ENCODE measurements at regions not wholly inside any gene's neighbourhood (a gene's known extent, or its start where the extent isn't known, plus 50 kb on each side); places are given as distances from the start of the nearest gene placed in this dataset.

DNA sequence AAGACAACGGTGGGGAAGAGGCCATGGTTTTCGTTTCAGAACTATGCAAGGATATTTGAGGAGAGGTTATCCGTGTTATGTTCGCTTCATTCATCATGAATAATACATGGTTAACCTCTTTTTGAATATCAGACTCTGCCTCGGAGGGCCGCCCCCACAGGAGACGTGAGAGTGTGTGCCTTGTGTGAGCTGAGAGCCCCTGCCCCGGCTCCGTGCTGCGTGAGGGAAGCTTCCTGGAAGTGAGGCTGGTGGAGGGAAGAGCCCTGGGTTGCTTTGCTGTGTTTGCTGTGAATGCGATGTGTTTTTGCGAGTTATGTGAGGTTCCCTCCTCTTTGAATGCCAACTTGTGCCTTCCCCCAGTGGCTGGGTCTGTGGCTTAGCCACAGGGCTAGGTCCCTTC, 146.0 kb upstream of the RTL1 start:
- no peak overlapping the region for H2AK5ac ChIP-seq (ENCODE audit: low read length, severe bottlenecking)
- no peak overlapping the region for H4K8ac ChIP-seq (ENCODE audit: low read length)
- no peak overlapping the region for H3K4me2 ChIP-seq (ENCODE audit: low read length, poor library complexity, severe bottlenecking)
- 85% methylated on average over 12 of the region's 12 CpGs for WGBS
- H3K27me3 ChIP-seq (ENCODE audit: control insufficient read depth in 1 of 2, insufficient read depth in 1 of 2, low read length in 2 of 2) = no peaks in the 10 kb centered on the region
- no peak overlapping the region for H3K4ac ChIP-seq (ENCODE audit: low read depth in 1 of 2, low read length in 2 of 2)
- no peak overlapping the region for H2BK15ac ChIP-seq (ENCODE audit: low read depth, poor library complexity, severe bottlenecking)
- H3K36me3 ChIP-seq (ENCODE audit: control insufficient read depth in 1 of 2, insufficient read depth in 2 of 2, low read depth in 1 of 2, low read length in 2 of 2) = peaks cover 4 to 100% of the 10 kb centered on the region in 2 experiments
- H2BK120ac ChIP-seq (ENCODE audit: low read depth, low read length) = no peak overlapping the region
- no peak overlapping the region for H2BK12ac ChIP-seq (ENCODE audit: low read length in 2 of 2)
- H3K14ac ChIP-seq (ENCODE audit: low read length in 2 of 2) = no peak overlapping the region
- H4K91ac ChIP-seq (ENCODE audit: low read length) = no peak overlapping the region
- H3K9ac ChIP-seq (ENCODE audit: low read length) = no peak overlapping the region
- no peak overlapping the region for H2BK5ac ChIP-seq (ENCODE audit: low read depth, low read length, poor library complexity, severe bottlenecking)
- H3K79me1 ChIP-seq (replicated peaks; ENCODE audit: low read length, poor library complexity, severe bottlenecking) = no peaks in the 10 kb centered on the region
- no peaks in the 10 kb centered on the region for H3K9me3 ChIP-seq (ENCODE audit: control insufficient read depth, low read length)
- no peak overlapping the region for H2AFZ ChIP-seq (ENCODE audit: low read depth, low read length)
- H3K4me3 ChIP-seq (ENCODE audit: insufficient read depth in 1 of 2, low read depth in 1 of 2, low read length in 2 of 2) = no peak overlapping the region
- no peaks in the 10 kb centered on the region for H3K4me1 ChIP-seq (ENCODE audit: control insufficient read depth, insufficient read depth, low read depth, low read length)
- H3K18ac ChIP-seq (ENCODE audit: low read depth in 1 of 2, low read length in 2 of 2) = no peak overlapping the region
- no peak for DNase-seq
- H3K23ac ChIP-seq (ENCODE audit: low read length in 2 of 2) = no peak overlapping the region
- H3K27ac ChIP-seq (ENCODE audit: low read length, poor library complexity, severe bottlenecking) = no peak overlapping the region

DNA sequence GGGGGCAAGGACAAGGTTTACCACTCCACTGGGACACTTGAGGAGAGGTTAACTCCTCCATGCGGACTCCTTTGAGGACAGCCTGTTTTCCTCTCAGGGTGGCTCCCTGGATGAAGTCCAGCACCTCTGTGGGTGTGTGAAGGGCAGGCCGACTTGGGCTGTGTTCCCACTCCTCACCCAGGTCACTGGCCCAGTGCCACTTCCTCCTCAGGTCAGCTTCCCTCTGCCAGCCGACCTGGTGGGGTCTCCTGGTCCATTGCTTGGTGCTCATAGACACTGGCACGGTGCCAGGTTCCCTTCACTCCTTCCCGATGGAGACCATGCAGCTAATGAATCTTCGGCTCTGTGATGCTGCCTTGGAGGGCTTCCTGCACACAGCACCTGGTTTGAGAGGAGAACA, 146.4 kb upstream of the RTL1 start:
- no peaks in the 10 kb centered on the region for H3K79me1 ChIP-seq (replicated peaks; ENCODE audit: low read length, poor library complexity, severe bottlenecking)
- H3K23ac ChIP-seq (ENCODE audit: low read length in 2 of 2) = no peak overlapping the region
- H3K9ac ChIP-seq (ENCODE audit: low read length) = no peak overlapping the region
- no peaks in the 10 kb centered on the region for H3K4me1 ChIP-seq (ENCODE audit: control insufficient read depth, insufficient read depth, low read depth, low read length)
- no peak overlapping the region for H3K18ac ChIP-seq (ENCODE audit: low read depth in 1 of 2, low read length in 2 of 2)
- H2BK5ac ChIP-seq (ENCODE audit: low read depth, low read length, poor library complexity, severe bottlenecking) = no peak overlapping the region
- H2BK15ac ChIP-seq (ENCODE audit: low read depth, poor library complexity, severe bottlenecking) = no peak overlapping the region
- no peak overlapping the region for H3K27ac ChIP-seq (ENCODE audit: low read length, poor library complexity, severe bottlenecking)
- peaks cover 4 to 100% of the 10 kb centered on the region in 2 experiments for H3K36me3 ChIP-seq (ENCODE audit: control insufficient read depth in 1 of 2, insufficient read depth in 2 of 2, low read depth in 1 of 2, low read length in 2 of 2)
- H3K9me3 ChIP-seq (ENCODE audit: control insufficient read depth, low read length) = no peaks in the 10 kb centered on the region
- no peak overlapping the region for H3K4me2 ChIP-seq (ENCODE audit: low read length, poor library complexity, severe bottlenecking)
- WGBS = 81% methylated on average over 6 of the region's 6 CpGs
- H2BK120ac ChIP-seq (ENCODE audit: low read depth, low read length) = no peak overlapping the region
- H3K14ac ChIP-seq (ENCODE audit: low read length in 2 of 2) = no peak overlapping the region
- H2AFZ ChIP-seq (ENCODE audit: low read depth, low read length) = no peak overlapping the region
- no peak overlapping the region for H3K4me3 ChIP-seq (ENCODE audit: insufficient read depth in 1 of 2, low read depth in 1 of 2, low read length in 2 of 2)
- H4K8ac ChIP-seq (ENCODE audit: low read length) = no peak overlapping the region
- H3K27me3 ChIP-seq (ENCODE audit: control insufficient read depth in 1 of 2, insufficient read depth in 1 of 2, low read length in 2 of 2) = no peaks in the 10 kb centered on the region
- H3K4ac ChIP-seq (ENCODE audit: low read depth in 1 of 2, low read length in 2 of 2) = no peak overlapping the region
- no peak overlapping the region for H2BK12ac ChIP-seq (ENCODE audit: low read length in 2 of 2)
- H4K91ac ChIP-seq (ENCODE audit: low read length) = no peak overlapping the region
- no peak for DNase-seq
- H2AK5ac ChIP-seq (ENCODE audit: low read length, severe bottlenecking) = no peak overlapping the region

DNA sequence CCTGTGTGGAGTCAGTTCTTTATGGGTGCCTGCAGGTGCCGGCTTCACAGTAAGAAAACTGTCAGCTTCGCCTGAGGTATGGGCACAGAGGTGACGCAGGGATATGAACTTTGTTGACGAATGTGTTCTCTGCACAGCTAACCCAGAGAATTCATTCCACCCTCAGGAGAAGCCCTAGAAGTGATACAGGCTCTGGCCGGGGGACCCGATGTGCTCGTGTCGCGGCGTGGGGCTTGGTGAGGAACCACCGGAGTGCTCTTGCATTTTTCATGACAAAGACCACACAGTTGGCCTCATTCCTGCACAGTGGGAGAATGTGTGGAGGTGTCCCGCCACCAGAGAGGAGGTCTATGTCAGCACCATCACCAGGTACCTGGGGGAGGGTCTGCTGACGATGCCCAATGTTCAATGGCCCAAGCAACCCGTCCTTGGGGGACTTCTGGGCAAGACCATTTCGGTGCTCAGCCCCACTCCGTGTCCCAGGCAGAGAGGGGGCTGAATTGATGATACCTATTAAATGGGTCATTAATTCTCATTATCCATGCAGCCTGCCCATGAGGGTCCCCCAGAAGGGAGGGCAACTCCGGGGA, 147.5 kb upstream of the RTL1 start:
- Histone ChIP-seq H2BK120ac (ENCODE audit: low read depth, low read length) (no peak overlapping the region), H2BK5ac (ENCODE audit: low read depth, low read length, poor library complexity, severe bottlenecking) (no peak overlapping the region), H3K4me2 (ENCODE audit: low read length, poor library complexity, severe bottlenecking) (no peak overlapping the region), H3K79me1 (replicated peaks; ENCODE audit: low read length, poor library complexity, severe bottlenecking) (no peaks in the 10 kb centered on the region), H3K27ac (ENCODE audit: low read length, poor library complexity, severe bottlenecking) (no peak overlapping the region), H4K8ac (ENCODE audit: low read length) (no peak overlapping the region), H2BK15ac (ENCODE audit: low read depth, poor library complexity, severe bottlenecking) (no peak overlapping the region), H3K23ac (ENCODE audit: low read length in 2 of 2) (no peak overlapping the region), H3K9ac (ENCODE audit: low read length) (no peak overlapping the region), H4K91ac (ENCODE audit: low read length) (no peak overlapping the region), H3K4me1 (ENCODE audit: control insufficient read depth, insufficient read depth, low read depth, low read length) (no peaks in the 10 kb centered on the region), H2BK12ac (ENCODE audit: low read length in 2 of 2) (no peak overlapping the region), H3K18ac (ENCODE audit: low read depth in 1 of 2, low read length in 2 of 2) (no peak overlapping the region), H3K14ac (ENCODE audit: low read length in 2 of 2) (no peak overlapping the region), H3K9me3 (ENCODE audit: control insufficient read depth, low read length) (no peaks in the 10 kb centered on the region), H3K4ac (ENCODE audit: low read depth in 1 of 2, low read length in 2 of 2) (no peak overlapping the region), H3K4me3 (ENCODE audit: insufficient read depth in 1 of 2, low read depth in 1 of 2, low read length in 2 of 2) (no peak overlapping the region), H3K27me3 (ENCODE audit: control insufficient read depth in 1 of 2, insufficient read depth in 1 of 2, low read length in 2 of 2) (no peaks in the 10 kb centered on the region), H2AFZ (ENCODE audit: low read depth, low read length) (no peak overlapping the region), H3K36me3 (ENCODE audit: control insufficient read depth in 1 of 2, insufficient read depth in 2 of 2, low read depth in 1 of 2, low read length in 2 of 2) (peaks cover 4 to 100% of the 10 kb centered on the region in 2 experiments), H2AK5ac (ENCODE audit: low read length, severe bottlenecking) (no peak overlapping the region)
- DNase-seq = no peak
- 77% methylated on average over 17 of the region's 17 CpGs for WGBS

DNA sequence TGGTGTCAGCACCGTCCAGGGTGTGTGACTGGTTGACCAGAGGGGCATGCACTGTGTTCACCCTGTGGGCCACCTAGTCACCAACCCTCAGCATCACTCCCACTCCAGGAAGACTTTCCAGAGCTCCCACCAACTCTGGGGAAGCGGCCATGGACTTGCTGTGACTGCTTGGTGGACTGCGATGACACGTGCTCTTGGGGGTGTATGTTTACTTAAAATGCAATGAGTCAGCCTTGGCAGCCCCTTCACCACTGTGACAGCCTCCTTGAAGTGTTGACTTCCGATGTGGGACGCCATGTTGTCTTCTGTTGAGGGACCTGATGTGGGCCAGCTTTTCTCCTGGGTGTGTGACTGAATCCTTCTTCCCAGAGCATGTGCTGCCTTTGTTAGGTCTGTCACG, 151.1 kb upstream of the RTL1 start:
- H3K9ac ChIP-seq (ENCODE audit: low read length) = no peak overlapping the region
- no peak overlapping the region for H3K4ac ChIP-seq (ENCODE audit: low read depth in 1 of 2, low read length in 2 of 2)
- DNase-seq = no peak
- H2AK5ac ChIP-seq (ENCODE audit: low read length, severe bottlenecking) = no peak overlapping the region
- H4K91ac ChIP-seq (ENCODE audit: low read length) = no peak overlapping the region
- H3K4me2 ChIP-seq (ENCODE audit: low read length, poor library complexity, severe bottlenecking) = no peak overlapping the region
- H3K4me3 ChIP-seq (ENCODE audit: insufficient read depth in 1 of 2, low read depth in 1 of 2, low read length in 2 of 2) = no peak overlapping the region
- H3K27ac ChIP-seq (ENCODE audit: low read length, poor library complexity, severe bottlenecking) = no peak overlapping the region
- H3K9me3 ChIP-seq (ENCODE audit: control insufficient read depth, low read length) = peaks cover 5% of the 10 kb centered on the region
- H2BK120ac ChIP-seq (ENCODE audit: low read depth, low read length) = no peak overlapping the region
- WGBS = 79% methylated on average over 7 of the region's 7 CpGs
- H3K36me3 ChIP-seq (ENCODE audit: control insufficient read depth in 1 of 2, insufficient read depth in 2 of 2, low read depth in 1 of 2, low read length in 2 of 2) = peaks cover 2 to 94% of the 10 kb centered on the region in 2 experiments
- no peak overlapping the region for H2BK5ac ChIP-seq (ENCODE audit: low read depth, low read length, poor library complexity, severe bottlenecking)
- no peak overlapping the region for H2AFZ ChIP-seq (ENCODE audit: low read depth, low read length)
- H3K27me3 ChIP-seq (ENCODE audit: control insufficient read depth in 1 of 2, insufficient read depth in 1 of 2, low read length in 2 of 2) = no peaks in the 10 kb centered on the region
- no peak overlapping the region for H2BK12ac ChIP-seq (ENCODE audit: low read length in 2 of 2)
- no peak overlapping the region for H4K8ac ChIP-seq (ENCODE audit: low read length)
- no peaks in the 10 kb centered on the region for H3K4me1 ChIP-seq (ENCODE audit: control insufficient read depth, insufficient read depth, low read depth, low read length)
- no peak overlapping the region for H3K14ac ChIP-seq (ENCODE audit: low read length in 2 of 2)
- H2BK15ac ChIP-seq (ENCODE audit: low read depth, poor library complexity, severe bottlenecking) = no peak overlapping the region
- H3K79me1 ChIP-seq (replicated peaks; ENCODE audit: low read length, poor library complexity, severe bottlenecking) = no peaks in the 10 kb centered on the region
- H3K23ac ChIP-seq (ENCODE audit: low read length in 2 of 2) = no peak overlapping the region
- no peak overlapping the region for H3K18ac ChIP-seq (ENCODE audit: low read depth in 1 of 2, low read length in 2 of 2)
